SW480 (cell line): ENCODE measurements at regions not wholly inside any gene's neighbourhood (a gene's known extent, or its start where the extent isn't known, plus 50 kb on each side); places are given as distances from the start of the nearest gene placed in this dataset.
"Not testable (repeated sequence)": the region's sequence is repeated elsewhere in the genome, so short reads cannot be mapped to it uniquely, and the experiment has no call there.

Experiments
- DNase-seq: peaks from one replicate; pipeline ENCODE4 v3.0.0-alpha.2; 2016; ENCODE audit warnings: low spot score

- no peak for DNase-seq
Measured at GRCh38 chr4:1589098-1589497, 95.0 kb downstream of the FAM53A start.

GRCh38 chr4:1588306-1588705 lies 95.8 kb downstream of the FAM53A start:
- peak; percentile 10 for DNase-seq

GRCh38 chr4:1584498-1584897 lies 99.6 kb downstream of the FAM53A start:
- no peak for DNase-seq

- no peak for DNase-seq
Measured at GRCh38 chr4:1583859-1584258, 100.3 kb downstream of the FAM53A start.

- DNase-seq: no peak
Measured at GRCh38 chr4:1583051-1583785, 100.9 kb downstream of the FAM53A start.

GRCh38 chr4:1582227-1582626 lies 101.9 kb downstream of the FAM53A start:
- DNase-seq: no peak

GRCh38 chr4:1581164-1581894 lies 102.8 kb downstream of the FAM53A start:
- peak; percentile 86 for DNase-seq

- not testable (repeated sequence) for DNase-seq
Measured at GRCh38 chr4:1580692-1581012, 103.5 kb downstream of the FAM53A start.

GRCh38 chr4:1579901-1580691 lies 104.0 kb downstream of the FAM53A start:
- peak; percentile 81 for DNase-seq

- DNase-seq: peak; percentile 58
Measured at GRCh38 chr4:1579001-1579900, 104.9 kb downstream of the FAM53A start.

- DNase-seq: no peak
Measured at GRCh38 chr4:1578251-1578773, 105.8 kb downstream of the FAM53A start.

GRCh38 chr4:1577822-1578217 lies 106.3 kb downstream of the FAM53A start:
- no peak for DNase-seq

GRCh38 chr4:1576961-1577821 lies 106.9 kb downstream of the FAM53A start:
- DNase-seq: no peak

- no peak for DNase-seq
Measured at GRCh38 chr4:1576304-1576960, 107.7 kb downstream of the FAM53A start.

GRCh38 chr4:1575418-1576303 lies 108.5 kb downstream of the FAM53A start:
- DNase-seq: no peak

GRCh38 chr4:1574601-1575417 lies 109.3 kb downstream of the FAM53A start:
- DNase-seq: no peak

GRCh38 chr4:1573830-1574459 lies 110.2 kb downstream of the FAM53A start:
- no peak for DNase-seq
